Stimulated activated CD8-positive, alpha-beta memory T cell treated with anti-CD3 and anti-CD28 coated beads, Interleukin-12 subunit alpha, Interleukin-12 subunit beta, amount 100 ng/mL, for 4 hours (primary cell): ENCODE measurements at regions not wholly inside any gene's neighbourhood (a gene's known extent, or its start where the extent isn't known, plus 50 kb on each side); places are given as distances from the start of the nearest gene placed in this dataset.

Experiments
- DNase-seq: peaks from one replicate; pipeline ENCODE4 v3.0.0-alpha.2; 2020; ENCODE audit warnings: low read depth

GRCh38 chr9:105921057-105921726 is 226.9 kb downstream of the TMEM38B start:
- no peak for DNase-seq

GRCh38 chr9:105928416-105928815 is 234.1 kb downstream of the TMEM38B start:
- no peak for DNase-seq

GRCh38 chr9:105930011-105930627 is 235.8 kb downstream of the TMEM38B start:
- DNase-seq, result no peak

GRCh38 chr9:105932276-105932675 is 237.9 kb downstream of the TMEM38B start:
- DNase-seq, result no peak

GRCh38 chr9:105950448-105950847 is 256.1 kb downstream of the TMEM38B start:
- DNase-seq, result no peak

GRCh38 chr9:105950894-105951293 is 256.6 kb downstream of the TMEM38B start:
- no peak for DNase-seq

GRCh38 chr9:105954517-105954916 is 260.2 kb downstream of the TMEM38B start:
- no peak for DNase-seq

- no peak for DNase-seq
Measured at GRCh38 chr9:105957830-105958229, 263.5 kb downstream of the TMEM38B start.

GRCh38 chr9:105958587-105958986 is 264.2 kb downstream of the TMEM38B start:
- no peak for DNase-seq

- no peak for DNase-seq
Measured at GRCh38 chr9:105959531-105959930, 265.2 kb downstream of the TMEM38B start.

- DNase-seq, result no peak
Measured at GRCh38 chr9:105963343-105964099, 269.2 kb downstream of the TMEM38B start.

- DNase-seq, result no peak
Measured at GRCh38 chr9:105964156-105964555, 269.8 kb downstream of the TMEM38B start.

- no peak for DNase-seq
Measured at GRCh38 chr9:105966834-105967233, 272.5 kb downstream of the TMEM38B start.

- no peak for DNase-seq
Measured at GRCh38 chr9:105967248-105967647, 272.9 kb downstream of the TMEM38B start.

GRCh38 chr9:105967797-105968196 is 273.5 kb downstream of the TMEM38B start:
- DNase-seq, result no peak

- no peak for DNase-seq
Measured at GRCh38 chr9:105968811-105969466, 274.6 kb downstream of the TMEM38B start.

- DNase-seq, result no peak
Measured at GRCh38 chr9:105969636-105970035, 275.3 kb downstream of the TMEM38B start.

GRCh38 chr9:105971986-105972385 is 277.6 kb downstream of the TMEM38B start:
- no peak for DNase-seq

GRCh38 chr9:105972466-105973204 is 278.3 kb downstream of the TMEM38B start:
- no peak for DNase-seq

GRCh38 chr9:105973951-105974351 is 279.6 kb downstream of the TMEM38B start:
- DNase-seq, result no peak

GRCh38 chr9:105975886-105976645 is 281.7 kb downstream of the TMEM38B start:
- DNase-seq, result no peak
